ENCODE measurements at regions not wholly inside any gene's neighbourhood (a gene's known extent, or its start where the extent isn't known, plus 50 kb on each side); places are given as distances from the start of the nearest gene placed in this dataset.

DNA sequence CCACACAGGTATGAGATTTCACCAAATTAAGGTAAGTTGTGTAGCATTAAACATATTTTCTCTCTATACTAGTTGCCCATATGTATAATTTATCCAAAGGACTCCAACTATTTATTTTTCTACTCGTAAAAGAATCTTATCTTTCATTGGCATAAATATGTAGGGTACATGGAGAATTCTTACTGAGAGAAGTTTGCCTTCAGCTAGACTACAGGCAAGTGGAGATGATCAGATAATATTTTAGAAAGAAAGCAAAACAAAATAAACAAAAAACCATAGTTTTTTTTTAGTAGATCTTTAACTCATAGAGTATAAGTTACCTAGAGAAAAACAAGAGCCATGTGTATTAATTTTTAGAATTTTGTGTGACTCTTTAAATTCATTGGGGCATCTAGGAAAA, 743.1 kb upstream of the ARRDC3 start:
- H3K36me3 ChIP-seq (ENCODE audit: insufficient read depth, low read length): no peaks in the 10 kb centered on the region
- no peaks in the 10 kb centered on the region for H3K9me3 ChIP-seq (ENCODE audit: low read depth, low read length)
- TF ChIP-seq, protein P1, sequence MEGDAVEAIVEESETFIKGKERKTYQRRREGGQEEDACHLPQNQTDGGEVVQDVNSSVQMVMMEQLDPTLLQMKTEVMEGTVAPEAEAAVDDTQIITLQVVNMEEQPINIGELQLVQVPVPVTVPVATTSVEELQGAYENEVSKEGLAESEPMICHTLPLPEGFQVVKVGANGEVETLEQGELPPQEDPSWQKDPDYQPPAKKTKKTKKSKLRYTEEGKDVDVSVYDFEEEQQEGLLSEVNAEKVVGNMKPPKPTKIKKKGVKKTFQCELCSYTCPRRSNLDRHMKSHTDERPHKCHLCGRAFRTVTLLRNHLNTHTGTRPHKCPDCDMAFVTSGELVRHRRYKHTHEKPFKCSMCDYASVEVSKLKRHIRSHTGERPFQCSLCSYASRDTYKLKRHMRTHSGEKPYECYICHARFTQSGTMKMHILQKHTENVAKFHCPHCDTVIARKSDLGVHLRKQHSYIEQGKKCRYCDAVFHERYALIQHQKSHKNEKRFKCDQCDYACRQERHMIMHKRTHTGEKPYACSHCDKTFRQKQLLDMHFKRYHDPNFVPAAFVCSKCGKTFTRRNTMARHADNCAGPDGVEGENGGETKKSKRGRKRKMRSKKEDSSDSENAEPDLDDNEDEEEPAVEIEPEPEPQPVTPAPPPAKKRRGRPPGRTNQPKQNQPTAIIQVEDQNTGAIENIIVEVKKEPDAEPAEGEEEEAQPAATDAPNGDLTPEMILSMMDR (IDR thresholded peaks at IDR 0.05; ENCODE audit: extremely low read depth, low read depth, low read length): no peak
- no peak overlapping the region for H3K27ac ChIP-seq (ENCODE audit: low read depth, low read length)
- H3K79me2 ChIP-seq (ENCODE audit: insufficient read depth, low read length): no peaks in the 10 kb centered on the region
- no peak overlapping the region for H3K4me3 ChIP-seq (ENCODE audit: insufficient read depth, low read length)
- no peaks in the 10 kb centered on the region for H3K4me1 ChIP-seq (ENCODE audit: insufficient read depth, low read length)
- no peak overlapping the region for H2AFZ ChIP-seq (ENCODE audit: low read length)
- H3K4me2 ChIP-seq (ENCODE audit: insufficient read depth, low read length): no peak overlapping the region
- H4K20me1 ChIP-seq (ENCODE audit: insufficient read depth, low read length): no peaks in the 10 kb centered on the region
- no peaks in the 10 kb centered on the region for H3K27me3 ChIP-seq (ENCODE audit: insufficient read depth, low read length)
- DNase-seq (ENCODE audit: insufficient read length, low spot score, missing footprints): no peak

DNA sequence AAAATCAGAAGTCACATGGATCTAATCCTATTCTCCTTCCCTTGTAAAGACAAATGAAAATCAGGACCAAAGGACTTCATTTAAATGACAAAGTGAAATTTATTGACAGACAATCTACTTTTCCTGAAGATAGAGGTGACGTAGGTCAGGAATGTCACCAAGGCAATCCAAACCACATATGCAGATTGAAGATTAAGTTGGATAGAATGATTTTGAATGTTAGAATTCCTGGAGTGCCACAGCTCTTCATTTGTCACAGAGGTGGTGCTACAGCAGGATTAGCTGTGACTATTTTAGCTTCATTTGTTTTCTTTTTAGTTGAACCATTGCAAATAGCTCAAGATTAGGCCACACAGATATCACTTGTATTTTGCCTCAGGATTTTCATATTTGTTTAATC, 736.0 kb upstream of the ARRDC3 start:
- H3K4me2 ChIP-seq (ENCODE audit: insufficient read depth, low read length): no peak overlapping the region
- no peak overlapping the region for H2AFZ ChIP-seq (ENCODE audit: low read length)
- H3K79me2 ChIP-seq (ENCODE audit: insufficient read depth, low read length): no peaks in the 10 kb centered on the region
- no peak overlapping the region for H3K27ac ChIP-seq (ENCODE audit: low read depth, low read length)
- no peaks in the 10 kb centered on the region for H3K36me3 ChIP-seq (ENCODE audit: insufficient read depth, low read length)
- no peaks in the 10 kb centered on the region for H3K9me3 ChIP-seq (ENCODE audit: low read depth, low read length)
- DNase-seq (ENCODE audit: insufficient read length, low spot score, missing footprints): no peak
- no peaks in the 10 kb centered on the region for H4K20me1 ChIP-seq (ENCODE audit: insufficient read depth, low read length)
- H3K4me1 ChIP-seq (ENCODE audit: insufficient read depth, low read length): no peaks in the 10 kb centered on the region
- H3K4me3 ChIP-seq (ENCODE audit: insufficient read depth, low read length): no peak overlapping the region
- TF ChIP-seq, protein P1 (IDR thresholded peaks at IDR 0.05; ENCODE audit: extremely low read depth, low read depth, low read length): no peak
- H3K27me3 ChIP-seq (ENCODE audit: insufficient read depth, low read length): no peaks in the 10 kb centered on the region

DNA sequence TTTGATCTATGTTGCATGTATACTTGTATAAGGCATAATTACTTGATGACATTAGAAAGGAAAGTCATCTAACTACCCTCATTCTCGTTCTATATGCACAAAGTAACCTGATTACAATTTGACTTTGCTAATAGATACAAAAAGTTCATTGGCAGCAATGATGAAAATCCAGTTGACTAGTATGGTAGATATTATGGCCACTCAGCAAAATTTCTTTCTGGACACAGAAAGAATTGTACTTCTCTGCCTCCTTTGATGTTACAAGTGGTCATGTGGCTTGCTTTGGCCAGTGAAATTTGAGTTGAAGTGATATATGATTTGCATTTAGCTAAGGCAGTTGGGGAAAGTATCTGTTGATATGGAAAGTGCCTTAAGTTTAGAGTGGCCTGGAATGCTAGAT, 723.7 kb upstream of the ARRDC3 start:
- no peak overlapping the region for H3K27ac ChIP-seq (ENCODE audit: low read depth, low read length)
- no peak overlapping the region for H3K4me2 ChIP-seq (ENCODE audit: insufficient read depth, low read length)
- H3K27me3 ChIP-seq (ENCODE audit: insufficient read depth, low read length): no peaks in the 10 kb centered on the region
- no peak overlapping the region for H2AFZ ChIP-seq (ENCODE audit: low read length)
- TF ChIP-seq, protein P1 (IDR thresholded peaks at IDR 0.05; ENCODE audit: extremely low read depth, low read depth, low read length): no peak
- H4K20me1 ChIP-seq (ENCODE audit: insufficient read depth, low read length): no peaks in the 10 kb centered on the region
- H3K4me1 ChIP-seq (ENCODE audit: insufficient read depth, low read length): no peaks in the 10 kb centered on the region
- no peaks in the 10 kb centered on the region for H3K36me3 ChIP-seq (ENCODE audit: insufficient read depth, low read length)
- no peaks in the 10 kb centered on the region for H3K9me3 ChIP-seq (ENCODE audit: low read depth, low read length)
- no peak overlapping the region for H3K4me3 ChIP-seq (ENCODE audit: insufficient read depth, low read length)
- H3K79me2 ChIP-seq (ENCODE audit: insufficient read depth, low read length): no peaks in the 10 kb centered on the region
- DNase-seq (ENCODE audit: insufficient read length, low spot score, missing footprints): no peak

DNA sequence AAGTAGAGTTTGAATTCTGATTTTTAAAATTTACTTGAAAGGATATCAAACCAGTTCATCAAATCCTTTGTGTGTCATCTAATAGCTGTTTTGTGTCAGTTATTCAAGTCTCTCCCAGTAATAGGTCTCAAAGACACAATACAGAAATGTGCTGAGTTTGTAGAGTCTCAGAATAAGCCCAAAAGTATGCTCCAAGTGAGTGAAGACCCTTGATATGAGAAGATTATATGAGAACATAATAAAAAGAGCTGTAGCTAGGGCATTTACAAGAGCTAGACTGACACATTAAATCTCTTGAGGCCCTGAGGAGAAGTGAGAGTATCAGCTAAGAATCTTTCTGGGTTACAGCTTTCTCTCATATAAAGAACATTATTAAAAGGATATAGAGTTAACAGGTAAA, 721.0 kb upstream of the ARRDC3 start:
- Histone ChIP-seq H3K4me2 (ENCODE audit: insufficient read depth, low read length) (no peak overlapping the region), H3K36me3 (ENCODE audit: insufficient read depth, low read length) (no peaks in the 10 kb centered on the region), H3K27me3 (ENCODE audit: insufficient read depth, low read length) (no peaks in the 10 kb centered on the region), H2AFZ (ENCODE audit: low read length) (no peak overlapping the region), H3K79me2 (ENCODE audit: insufficient read depth, low read length) (no peaks in the 10 kb centered on the region), H3K4me3 (ENCODE audit: insufficient read depth, low read length) (no peak overlapping the region), H4K20me1 (ENCODE audit: insufficient read depth, low read length) (no peaks in the 10 kb centered on the region), H3K27ac (ENCODE audit: low read depth, low read length) (no peak overlapping the region), H3K9me3 (ENCODE audit: low read depth, low read length) (no peaks in the 10 kb centered on the region), H3K4me1 (ENCODE audit: insufficient read depth, low read length) (no peaks in the 10 kb centered on the region)
- no peak for DNase-seq (ENCODE audit: insufficient read length, low spot score, missing footprints)
- TF ChIP-seq, protein P1 (IDR thresholded peaks at IDR 0.05; ENCODE audit: extremely low read depth, low read depth, low read length): no peak
